DOHH2 (cell line): ENCODE measurements at regions not wholly inside any gene's neighbourhood (a gene's known extent, or its start where the extent isn't known, plus 50 kb on each side); places are given as distances from the start of the nearest gene placed in this dataset.

Source experiments
- H3F3A ChIP-seq: fragments of 200-600 bp; sonication (generic), shearing (Covaris generic); 2 replicates; pipeline ENCODE4 v1.6.0; 2016; ENCODE audit warnings: antibody characterized with exemption, mild to moderate bottlenecking; ENCODE audit not compliant: control insufficient read depth, insufficient read depth
- H3K27ac ChIP-seq: fragments of 200-600 bp; sonication (generic); 2 replicates; pipeline ENCODE4 v1.5.1; 2014; ENCODE audit warnings: low read depth, mild to moderate bottlenecking, low read length, moderate library complexity
- H3K27me3 ChIP-seq: fragments of 200-600 bp; sonication (generic); 2 replicates; pipeline ENCODE4 v1.6.1; 2014; ENCODE audit warnings: mild to moderate bottlenecking, low read length, mixed read lengths; ENCODE audit not compliant: control insufficient read depth
- H3K36me3 ChIP-seq: fragments of 200-600 bp; sonication (generic); 2 replicates; pipeline ENCODE4 v1.6.1; 2014; ENCODE audit warnings: mild to moderate bottlenecking, low read length, moderate library complexity, mixed read lengths; ENCODE audit not compliant: control insufficient read depth
- H3K4me1 ChIP-seq: fragments of 200-600 bp; sonication (generic); 2 replicates; pipeline ENCODE4 v1.6.1; 2014; ENCODE audit warnings: mild to moderate bottlenecking, low read length, mixed read lengths; ENCODE audit not compliant: control insufficient read depth
- H3K4me2 ChIP-seq: fragments of 200-600 bp; sonication (generic); 2 replicates; pipeline ENCODE4 v1.6.0; 2014; ENCODE audit warnings: mild to moderate bottlenecking, low read length, moderate library complexity
- H3K4me3 ChIP-seq: fragments of 200-600 bp; sonication (generic); 2 replicates; pipeline ENCODE4 v1.5.1; 2014; ENCODE audit warnings: mild to moderate bottlenecking, low read length, mixed read lengths
- H3K79me2 ChIP-seq: fragments of 200-600 bp; sonication (generic); 2 replicates; pipeline ENCODE4 v1.6.1; 2014; ENCODE audit warnings: mild to moderate bottlenecking, low read length, mixed read lengths; ENCODE audit not compliant: control insufficient read depth
- H3K9me2 ChIP-seq: fragments of 200-600 bp; sonication (generic); replicated peaks from 2 replicates; pipeline ENCODE4 v1.6.1; 2014; ENCODE audit warnings: mild to moderate bottlenecking, low read length, mixed read lengths; ENCODE audit not compliant: control insufficient read depth
- H3K9me3 ChIP-seq: fragments of 200-600 bp; sonication (generic); 2 replicates; pipeline ENCODE4 v1.6.1; 2014; ENCODE audit warnings: antibody characterized with exemption, low read length, mixed read lengths; ENCODE audit not compliant: control insufficient read depth, insufficient read depth
- H4K20me1 ChIP-seq: fragments of 200-600 bp; sonication (generic); 2 replicates; pipeline ENCODE4 v1.6.0; 2014; ENCODE audit warnings: low read depth, mild to moderate bottlenecking, antibody characterized with exemption, low read length, moderate library complexity; ENCODE audit not compliant: control insufficient read depth, insufficient read depth
- CTCF ChIP-seq: fragments of 200-600 bp; sonication (generic); IDR thresholded peaks from one replicate; pipeline ENCODE4 v1.5.1; 2014; ENCODE audit warnings: antibody characterized with exemption, mild to moderate bottlenecking, low read depth, low read length; ENCODE audit not compliant: poor library complexity, severe bottlenecking
- EZH2phosphoT487 ChIP-seq: fragments of 200-600 bp; sonication (generic); IDR thresholded peaks from 2 replicates; pipeline ENCODE4 v1.6.1; 2017; ENCODE audit warnings: borderline replicate concordance, mild to moderate bottlenecking, antibody characterized with exemption, low read length, moderate library complexity, mixed read lengths

DNA sequence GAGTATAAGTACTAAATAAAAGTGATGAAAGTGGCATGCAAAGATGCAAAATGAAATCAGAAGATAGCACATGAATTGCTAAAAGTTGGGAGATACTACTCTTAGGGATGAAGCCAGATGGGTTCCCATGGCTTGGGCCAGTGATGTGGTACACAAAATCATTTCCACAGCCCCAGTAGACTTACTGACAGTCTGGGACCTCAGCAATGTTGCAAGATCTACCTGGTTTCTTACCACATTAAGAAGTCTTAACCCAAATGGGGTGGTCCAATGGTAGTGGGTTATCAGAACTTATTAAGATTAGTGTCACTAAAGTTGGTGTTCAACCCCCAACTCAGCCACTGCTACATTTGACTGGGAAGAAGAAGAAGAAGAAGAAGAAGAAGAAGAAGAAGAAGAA, 227.7 kb upstream of the IRF2BP2 start:
- Histone ChIP-seq H3K27ac (no peak overlapping the region), H3K4me3 (no peak overlapping the region), H3K4me2 (no peak overlapping the region), H3F3A (no peaks in the 10 kb centered on the region), H3K27me3 (peaks cover 50% of the 10 kb centered on the region), H3K9me2 (no peaks in the 10 kb centered on the region), H3K79me2 (no peaks in the 10 kb centered on the region), H3K36me3 (no peaks in the 10 kb centered on the region), H3K9me3 (no peaks in the 10 kb centered on the region), H3K4me1 (no peaks in the 10 kb centered on the region), H4K20me1 (no peaks in the 10 kb centered on the region)
- TF ChIP-seq EZH2phosphoT487 (no peak), CTCF (no peak)

GRCh38 chr1:234836776-234837357, 226.9 kb upstream of the IRF2BP2 start:
- Histone ChIP-seq H3K9me2 (no peaks in the 10 kb centered on the region), H3K4me1 (no peaks in the 10 kb centered on the region), H3K27me3 (peaks cover 44% of the 10 kb centered on the region), H3K79me2 (no peaks in the 10 kb centered on the region), H3F3A (no peaks in the 10 kb centered on the region), H3K4me2 (no peak overlapping the region), H3K36me3 (no peaks in the 10 kb centered on the region), H4K20me1 (no peaks in the 10 kb centered on the region), H3K27ac (no peak overlapping the region), H3K9me3 (no peaks in the 10 kb centered on the region), H3K4me3 (no peak overlapping the region)
- TF ChIP-seq EZH2phosphoT487 = no peak
- TF ChIP-seq CTCF = no peak

- Histone ChIP-seq H3K4me3 (no peak overlapping the region), H3K4me2 (no peak overlapping the region), H3F3A (no peaks in the 10 kb centered on the region), H3K9me2 (no peaks in the 10 kb centered on the region), H3K27ac (no peak overlapping the region), H4K20me1 (no peaks in the 10 kb centered on the region), H3K79me2 (no peaks in the 10 kb centered on the region), H3K9me3 (no peaks in the 10 kb centered on the region), H3K36me3 (no peaks in the 10 kb centered on the region), H3K27me3 (peaks cover 37% of the 10 kb centered on the region), H3K4me1 (no peaks in the 10 kb centered on the region)
- no peak for TF ChIP-seq CTCF
- no peak for TF ChIP-seq EZH2phosphoT487
These were observed 226.2 kb upstream of the IRF2BP2 start for GRCh38 chr1:234836045-234836681.
